ENCODE measurements at regions not wholly inside any gene's neighbourhood (a gene's known extent, or its start where the extent isn't known, plus 50 kb on each side); places are given as distances from the start of the nearest gene placed in this dataset.

GRCh38 chr4:11487139-11487538 is 58.4 kb upstream of the HS3ST1 start:
- no peaks in the 10 kb centered on the region for H3K36me3 Mint-ChIP-seq (ENCODE audit: low read depth)
- no peaks in the 10 kb centered on the region for H3K9me3 Mint-ChIP-seq
- no peaks in the 10 kb centered on the region for H3K9me3 ChIP-seq (ENCODE audit: control insufficient read depth in 1 of 2, insufficient read depth in 1 of 2, low read length in 2 of 2)
- H3K4me3 ChIP-seq (ENCODE audit: low read length), result no peak overlapping the region
- peaks cover 2% of the 10 kb centered on the region for H3K4me1 ChIP-seq (ENCODE audit: insufficient read depth, low read length)
- H3K4me3 Mint-ChIP-seq, result no peak overlapping the region
- DNase-seq (peak in 1 of 14 experiments; percentile 47), ATAC-seq (ENCODE audit: poor library complexity) (peak; percentile 91)
- TF ChIP-seq, protein P1, sequence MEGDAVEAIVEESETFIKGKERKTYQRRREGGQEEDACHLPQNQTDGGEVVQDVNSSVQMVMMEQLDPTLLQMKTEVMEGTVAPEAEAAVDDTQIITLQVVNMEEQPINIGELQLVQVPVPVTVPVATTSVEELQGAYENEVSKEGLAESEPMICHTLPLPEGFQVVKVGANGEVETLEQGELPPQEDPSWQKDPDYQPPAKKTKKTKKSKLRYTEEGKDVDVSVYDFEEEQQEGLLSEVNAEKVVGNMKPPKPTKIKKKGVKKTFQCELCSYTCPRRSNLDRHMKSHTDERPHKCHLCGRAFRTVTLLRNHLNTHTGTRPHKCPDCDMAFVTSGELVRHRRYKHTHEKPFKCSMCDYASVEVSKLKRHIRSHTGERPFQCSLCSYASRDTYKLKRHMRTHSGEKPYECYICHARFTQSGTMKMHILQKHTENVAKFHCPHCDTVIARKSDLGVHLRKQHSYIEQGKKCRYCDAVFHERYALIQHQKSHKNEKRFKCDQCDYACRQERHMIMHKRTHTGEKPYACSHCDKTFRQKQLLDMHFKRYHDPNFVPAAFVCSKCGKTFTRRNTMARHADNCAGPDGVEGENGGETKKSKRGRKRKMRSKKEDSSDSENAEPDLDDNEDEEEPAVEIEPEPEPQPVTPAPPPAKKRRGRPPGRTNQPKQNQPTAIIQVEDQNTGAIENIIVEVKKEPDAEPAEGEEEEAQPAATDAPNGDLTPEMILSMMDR (IDR thresholded peaks at IDR 0.05), result no peak
- H3K27ac Mint-ChIP-seq, result peak overlapping the region; percentile 80
- peaks cover 30% of the 10 kb centered on the region for H3K4me1 Mint-ChIP-seq (ENCODE audit: low read depth)
- intact Hi-C loops (cut with DNase I, micrococcal nuclease), result loop anchor here in 1 of 2 experiments (1.0 to 10.0 kb wide), 2 partner anchors 16 to 62 kb away; partner anchors contain the start of gene HS3ST1
- ChIA-PET CTCF (no interaction called here), POLR2A (interaction anchor here (1.4 to 1.7 kb wide), 2 partner anchors 15 to 16 kb away, joined by 3 to 12 read pairs; no protein-coding TSS in a partner anchor)
- H3K27me3 Mint-ChIP-seq, result no peaks in the 10 kb centered on the region
- H3K36me3 ChIP-seq (ENCODE audit: insufficient read depth, low read length), result no peaks in the 10 kb centered on the region
- no peak overlapping the region for H3K27ac ChIP-seq (ENCODE audit: low read depth in 1 of 2, low read length in 2 of 2)
- no peaks in the 10 kb centered on the region for H3K27me3 ChIP-seq (ENCODE audit: control insufficient read depth in 1 of 2, insufficient read depth in 2 of 2, low read length in 2 of 2)

GRCh38 chr4:11485926-11486325 is 57.2 kb upstream of the HS3ST1 start:
- H3K4me3 Mint-ChIP-seq, result no peak overlapping the region
- ATAC-seq (ENCODE audit: poor library complexity), result no peak
- Histone ChIP-seq H3K9me3 (ENCODE audit: control insufficient read depth in 1 of 2, insufficient read depth in 1 of 2, low read length in 2 of 2) (no peaks in the 10 kb centered on the region), H3K4me1 (ENCODE audit: insufficient read depth, low read length) (peaks cover 6% of the 10 kb centered on the region), H3K27me3 (ENCODE audit: control insufficient read depth in 1 of 2, insufficient read depth in 2 of 2, low read length in 2 of 2) (no peaks in the 10 kb centered on the region), H3K27ac (ENCODE audit: low read depth in 1 of 2, low read length in 2 of 2) (no peak overlapping the region), H3K4me3 (ENCODE audit: low read length) (no peak overlapping the region), H3K36me3 (ENCODE audit: insufficient read depth, low read length) (no peaks in the 10 kb centered on the region)
- H3K27me3 Mint-ChIP-seq, result no peaks in the 10 kb centered on the region
- ChIA-PET POLR2A (no interaction called here), CTCF (no interaction called here)
- intact Hi-C loops (cut with DNase I, micrococcal nuclease), result loop anchor here in 1 of 2 experiments (10.0 kb wide), 1 partner anchor 61 kb away; the partner anchor contains the start of gene HS3ST1
- H3K9me3 Mint-ChIP-seq, result no peaks in the 10 kb centered on the region
- TF ChIP-seq, protein P1 (IDR thresholded peaks at IDR 0.05), result no peak
- DNase-seq, result no peak
- no peak overlapping the region for H3K27ac Mint-ChIP-seq
- peaks cover 30% of the 10 kb centered on the region for H3K4me1 Mint-ChIP-seq (ENCODE audit: low read depth)
- H3K36me3 Mint-ChIP-seq (ENCODE audit: low read depth), result no peaks in the 10 kb centered on the region

DNA sequence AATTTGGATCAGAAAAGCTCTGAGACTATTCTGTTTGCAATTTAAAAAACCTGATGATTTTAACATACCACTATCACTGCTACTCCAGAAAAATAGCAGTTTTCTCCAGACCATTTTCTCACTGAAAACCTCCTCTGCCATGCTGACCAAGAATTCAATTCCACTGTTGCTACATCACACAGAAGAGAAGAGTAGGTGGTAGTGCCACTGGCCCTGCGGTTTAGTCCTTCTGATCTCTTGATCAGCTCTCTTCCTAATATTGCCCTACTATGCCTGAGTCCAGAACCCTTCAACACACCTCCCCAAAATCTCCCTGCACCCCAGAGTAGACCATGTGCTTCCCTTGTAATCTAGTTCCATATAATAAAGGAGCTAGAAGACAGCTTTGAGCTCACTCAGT is 55.8 kb upstream of the HS3ST1 start:
- Histone ChIP-seq H3K9me3 (ENCODE audit: control insufficient read depth in 1 of 2, insufficient read depth in 1 of 2, low read length in 2 of 2) (no peaks in the 10 kb centered on the region), H3K27me3 (ENCODE audit: control insufficient read depth in 1 of 2, insufficient read depth in 2 of 2, low read length in 2 of 2) (no peaks in the 10 kb centered on the region), H3K36me3 (ENCODE audit: insufficient read depth, low read length) (no peaks in the 10 kb centered on the region), H3K4me3 (ENCODE audit: low read length) (no peak overlapping the region), H3K27ac (ENCODE audit: low read depth in 1 of 2, low read length in 2 of 2) (no peak overlapping the region), H3K4me1 (ENCODE audit: insufficient read depth, low read length) (peaks cover 10% of the 10 kb centered on the region)
- H3K36me3 Mint-ChIP-seq (ENCODE audit: low read depth), result no peaks in the 10 kb centered on the region
- DNase-seq (no peak), ATAC-seq (ENCODE audit: poor library complexity) (no peak)
- ChIA-PET CTCF (no interaction called here), POLR2A (interaction anchor here (0.6 to 1.3 kb wide), 2 partner anchors 13 to 28 kb away, joined by 3 read pairs; no protein-coding TSS in a partner anchor)
- no peak overlapping the region for H3K4me3 Mint-ChIP-seq
- no peaks in the 10 kb centered on the region for H3K9me3 Mint-ChIP-seq
- intact Hi-C loops (cut with DNase I, micrococcal nuclease), result loop anchor here in 1 of 2 experiments (10.0 kb wide), 1 partner anchor 60 kb away; the partner anchor contains the start of gene HS3ST1
- TF ChIP-seq, protein P1 (IDR thresholded peaks at IDR 0.05), result no peak
- H3K27me3 Mint-ChIP-seq, result no peaks in the 10 kb centered on the region
- H3K27ac Mint-ChIP-seq, result no peak overlapping the region
- H3K4me1 Mint-ChIP-seq (ENCODE audit: low read depth), result peaks cover 30% of the 10 kb centered on the region
